K562 (cell line): ENCODE measurements at regions not wholly inside any gene's neighbourhood (a gene's known extent, or its start where the extent isn't known, plus 50 kb on each side); places are given as distances from the start of the nearest gene placed in this dataset.

Experiments
- ATAC-seq: fragments of 200-7000 bp; cut with Tn5 transposase; 3 replicates; pipeline ENCODE4 v1.9.1; 2020; ENCODE audit warnings: moderate library complexity
- BruUV-seq: library from RNA; stranded (reverse); fragments of 400-500 nt; replicated peaks from 2 replicates; lab custom pipeline; 2021; lab: Mats Ljungman, UMichigan
- CTCF ChIA-PET: fragments of 300-600 bp; formaldehyde crosslinking; extraction: SDS; loops from one replicate; lab custom pipeline; 2021; ENCODE audit warnings: low intra/inter-chr PET ratio; lab: Yijun Ruan, JAX
- POLR2A ChIA-PET: fragments of 300-600, 350-650 bp; sonication (Branson Sonifier 250); formaldehyde crosslinking; extraction: SDS; loops from one replicate; lab custom pipeline; 2021; ENCODE audit warnings: antibody characterized with exemption, inconsistent platforms; lab: Yijun Ruan, JAX
- DNase-seq, 4 experiments: peaks; one replicate each; pipeline versions ENCODE4 v3.0.0 to v3.0.0-alpha.2; 2011 to 2018; ENCODE audit warnings: low spot score in 3 of 4, mixed read lengths in 3 of 4; ENCODE audit errors: extremely low read depth in 1 of 4
- FAIRE-seq: peaks from 2 replicates; lab custom pipeline; 2011; peaks lifted over from hg19 to GRCh38; lab: Jason Lieb, UNC
- H2AFZ ChIP-seq: 2 replicates; pipeline ENCODE4 v1.6.0; 2011; ENCODE audit warnings: low read depth, low read length, control low read depth, inconsistent platforms
- H3K27ac ChIP-seq: fragments of 200-600 bp; 3 replicates; pipeline ENCODE4 v1.8.0; 2011; ENCODE audit warnings: low read depth, mild to moderate bottlenecking, control low read depth, inconsistent platforms, low read length, moderate library complexity, mixed read lengths; ENCODE audit errors: extremely low read depth
- H3K27me3 ChIP-seq, 2 experiments: fragments of 300-600 bp in 1 of 2; 2 replicates in 1 of 2; 3 replicates in 1 of 2; pipeline versions ENCODE4 v1.6.0 to v1.8.0; 2011; ENCODE audit warnings: inconsistent platforms in 2 of 2, low read length in 2 of 2, mild to moderate bottlenecking in 1 of 2, mixed read lengths in 1 of 2, moderate library complexity in 1 of 2; ENCODE audit not compliant: control insufficient read depth in 2 of 2, insufficient read depth in 2 of 2
- H3K36me3 ChIP-seq: fragments of 300-600 bp; 3 replicates; pipeline ENCODE4 v1.8.0; 2011; ENCODE audit warnings: mild to moderate bottlenecking, low read length, inconsistent platforms; ENCODE audit not compliant: control insufficient read depth, insufficient read depth
- H3K4me1 ChIP-seq, 2 experiments: fragments of 200-600 bp in 1 of 2; replicated peaks in 1 of 2; 2 replicates in 1 of 2; 3 replicates in 1 of 2; pipeline versions ENCODE4 v1.5.1 to v1.8.0; 2011; ENCODE audit warnings: inconsistent platforms in 2 of 2, low read length in 2 of 2, mild to moderate bottlenecking in 1 of 2, mixed read lengths in 1 of 2, moderate library complexity in 1 of 2; ENCODE audit not compliant: control insufficient read depth in 2 of 2, insufficient read depth in 2 of 2
- H3K4me2 ChIP-seq: 2 replicates; pipeline ENCODE4 v1.6.1; 2011; ENCODE audit warnings: low read length, control low read depth, inconsistent platforms, mixed read lengths; ENCODE audit not compliant: insufficient read depth
- H3K4me3 ChIP-seq: fragments of 200-600 bp; sonication (generic), shearing (Covaris generic); 2 replicates; pipeline ENCODE4 v1.5.1; 2016; ENCODE audit warnings: control low read depth, inconsistent platforms
- H3K79me2 ChIP-seq: fragments of 200-600 bp; 3 replicates; pipeline ENCODE4 v1.8.0; 2011; ENCODE audit warnings: low read length, inconsistent platforms; ENCODE audit not compliant: control insufficient read depth, insufficient read depth
- H3K9ac ChIP-seq, 2 experiments: 2 replicates each; pipeline versions ENCODE4 v1.6.0 to v1.6.1; 2011; ENCODE audit warnings: low read depth in 2 of 2, low read length in 2 of 2, control low read depth in 1 of 2, inconsistent platforms in 1 of 2, mild to moderate bottlenecking in 1 of 2, mixed read lengths in 1 of 2; ENCODE audit not compliant: insufficient read depth in 1 of 2
- H3K9me1 ChIP-seq: one replicate; pipeline ENCODE4 v1.6.0; 2011; ENCODE audit warnings: inconsistent platforms, mild to moderate bottlenecking, low read length, moderate library complexity; ENCODE audit not compliant: control insufficient read depth, insufficient read depth
- H3K9me3 ChIP-seq: replicated peaks from 2 replicates; pipeline ENCODE4 v1.5.1; 2011; ENCODE audit warnings: low read depth, low read length, inconsistent platforms; ENCODE audit not compliant: control insufficient read depth, insufficient read depth
- H4K20me1 ChIP-seq: replicated peaks from 2 replicates; pipeline ENCODE4 v1.6.1; 2011; ENCODE audit warnings: low read length, inconsistent platforms, mixed read lengths; ENCODE audit not compliant: control insufficient read depth, insufficient read depth
- CBX2 ChIP-seq: fragments of 200-600 bp; sonication (generic); IDR thresholded peaks from one replicate; pipeline ENCODE4 v1.6.1; 2012; ENCODE audit warnings: mild to moderate bottlenecking, low read length, inconsistent platforms; ENCODE audit not compliant: insufficient read depth, poor library complexity, severe bottlenecking
- CREB5 ChIP-seq: fragments of 250-450 bp; sonication (Bioruptor Pico); IDR thresholded peaks from 2 replicates; pipeline ENCODE4 v1.5.0; 2020; ENCODE audit warnings: mild to moderate bottlenecking
- E2F4 ChIP-seq: sonication (generic); formaldehyde crosslinking; IDR thresholded peaks from 2 replicates; pipeline ENCODE4 v1.8.0; 2022; ENCODE audit warnings: mild to moderate bottlenecking, low read depth, missing genetic modification reagents
- HMG20B ChIP-seq: fragments of 250-450 bp; sonication (Bioruptor Pico); IDR thresholded peaks from 2 replicates; pipeline ENCODE4 v1.5.0; 2021; ENCODE audit warnings: mild to moderate bottlenecking
- KDM5B ChIP-seq: fragments of 200-600 bp; sonication (generic); IDR thresholded peaks from 2 replicates; pipeline ENCODE4 v1.6.1; 2012; ENCODE audit warnings: low read depth, mild to moderate bottlenecking, moderate library complexity, low read length, control low read depth, inconsistent platforms; ENCODE audit not compliant: insufficient replicate concordance
- STAT5B ChIP-seq: fragments of 250-450 bp; sonication (Bioruptor Pico); IDR thresholded peaks from 2 replicates; pipeline ENCODE4 v1.8.0; 2021; ENCODE audit warnings: mild to moderate bottlenecking, inconsistent platforms
- THAP12 ChIP-seq: fragments of 250-450 bp; sonication (Bioruptor Pico); IDR thresholded peaks from 2 replicates; pipeline ENCODE4 v1.9.0; 2021; ENCODE audit warnings: mild to moderate bottlenecking, inconsistent platforms
- ZBTB8A ChIP-seq: fragments of 450-650 bp; IDR thresholded peaks from 2 replicates; pipeline ENCODE4 v1.6.1; 2018; ENCODE audit warnings: mild to moderate bottlenecking, moderate library complexity; ENCODE audit not compliant: partially characterized antibody
- ZHX1 ChIP-seq: fragments of 150-350 bp; conservative IDR thresholded peaks from 2 replicates; pipeline ENCODE4 v1.6.1; 2014; ENCODE audit warnings: low read length
- ZNF280A ChIP-seq: fragments of 450-650 bp; IDR thresholded peaks from 2 replicates; pipeline ENCODE4 v1.6.1; 2018; ENCODE audit warnings: mild to moderate bottlenecking, low read depth; ENCODE audit not compliant: partially characterized antibody
- ZNF717 ChIP-seq: fragments of 250-450 bp; sonication (Bioruptor Pico); IDR thresholded peaks from 2 replicates; pipeline ENCODE4 v1.5.0; 2021
- WGBS: fragments of 100-300 bp; shearing (Covaris generic); methylation state at CpG from one replicate; pipeline ENCODE4 v1.1.6; 2016; ENCODE audit warnings: low coverage, mixed read lengths; ENCODE audit not compliant: insufficient coverage; ENCODE audit errors: missing lambda C conversion rate; 5-methylcytosine and 5-hydroxymethylcytosine counted together
- in situ Hi-C: fragments of 300-500 bp; cut with MboI; formaldehyde crosslinking; loops from 4 replicates; pipeline ENCODE4 v1.15.0; 2018; ENCODE audit warnings: inconsistent platforms, mixed read lengths
- intact Hi-C: fragments of 100-400 bp; cut with micrococcal nuclease; formaldehyde crosslinking; loops from 2 replicates; pipeline ENCODE4 v1.14.2; 2022

- intact Hi-C loops, result no loop called here
- Histone ChIP-seq H3K9me3 (peaks cover 2% of the 10 kb centered on the region; the same call in 1 of the 2 replicates), H3K9me1 (no peaks in the 10 kb centered on the region), H3K27me3 (no peaks in the 10 kb centered on the region), H3K4me2 (no peak overlapping the region), H2AFZ (no peak overlapping the region), H3K36me3 (no peaks in the 10 kb centered on the region), H3K79me2 (no peaks in the 10 kb centered on the region), H3K4me3 (no peak overlapping the region), H3K27ac (no peak overlapping the region), H3K9ac (no peak overlapping the region), H4K20me1 (no peaks in the 10 kb centered on the region), H3K4me1 (no peaks in the 10 kb centered on the region)
- DNase-seq (no peak), FAIRE-seq (no peak), ATAC-seq (no peak)
- 7% methylated on average over 2 of the region's 2 CpGs for WGBS
- POLR2A ChIA-PET, result no interaction called here
- CTCF ChIA-PET, result no interaction called here
- in situ Hi-C loops, result no loop called here
- BruUV-seq, result no TSS peak
- TF ChIP-seq CREB5 (CRISPR knock-in tag), result no peak
- no peak for TF ChIP-seq ZNF717 (CRISPR knock-in tag)
- TF ChIP-seq ZNF280A, result no peak
- TF ChIP-seq THAP12 (CRISPR knock-in tag), result no peak
- no peak for TF ChIP-seq CBX2
- no peak for TF ChIP-seq ZBTB8A
- TF ChIP-seq HMG20B (CRISPR knock-in tag), result no peak
- TF ChIP-seq E2F4 (CRISPR knock-in tag), result no peak
- no peak for TF ChIP-seq STAT5B (CRISPR knock-in tag)
- no peak for TF ChIP-seq ZHX1
- TF ChIP-seq KDM5B, result no peak
Observed at GRCh38 chr9:118038713-118039112, 334.5 kb downstream of the TLR4 start.
